Islet precursor cell (in vitro differentiated cells): ENCODE measurements at regions not wholly inside any gene's neighbourhood (a gene's known extent, or its start where the extent isn't known, plus 50 kb on each side); places are given as distances from the start of the nearest gene placed in this dataset.
"Not testable (repeated sequence)": the region's sequence is repeated elsewhere in the genome, so short reads cannot be mapped to it uniquely, and the experiment has no call there.

Source experiments
- DNase-seq: peaks from one replicate; pipeline ENCODE4 v3.0.0-alpha.2; 2018

DNA sequence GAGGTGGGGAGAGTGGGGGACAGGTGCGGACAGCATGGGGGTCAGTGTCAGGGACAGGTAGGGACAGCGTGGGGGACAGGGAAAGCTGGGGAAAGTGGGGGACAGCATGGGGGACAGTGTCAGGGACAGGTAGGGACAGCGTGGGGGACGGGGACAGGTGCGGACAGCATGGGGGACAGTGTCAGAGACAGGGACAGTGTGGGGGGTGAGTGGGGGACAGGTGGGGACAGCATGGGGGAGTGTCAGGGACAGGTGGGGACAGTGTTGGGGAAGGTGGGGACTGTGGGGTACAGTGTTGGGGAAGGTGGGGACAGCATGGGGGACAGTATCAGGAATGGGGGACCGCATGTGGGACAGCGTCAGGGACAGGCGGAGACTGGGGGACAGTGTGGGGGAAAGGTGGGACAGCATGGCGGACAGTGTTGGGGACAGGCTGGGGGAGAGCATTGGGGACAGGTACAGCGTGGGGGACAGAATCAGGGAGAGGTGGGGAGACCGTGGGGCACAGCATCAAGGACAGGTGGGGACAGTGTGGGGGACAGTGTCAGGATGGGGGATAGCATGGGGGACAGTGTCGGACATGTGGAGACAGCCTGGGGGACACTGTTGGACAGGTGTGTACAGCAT, 96.1 kb downstream of the TMEM121 start:
- DNase-seq = peak; percentile 27

DNA sequence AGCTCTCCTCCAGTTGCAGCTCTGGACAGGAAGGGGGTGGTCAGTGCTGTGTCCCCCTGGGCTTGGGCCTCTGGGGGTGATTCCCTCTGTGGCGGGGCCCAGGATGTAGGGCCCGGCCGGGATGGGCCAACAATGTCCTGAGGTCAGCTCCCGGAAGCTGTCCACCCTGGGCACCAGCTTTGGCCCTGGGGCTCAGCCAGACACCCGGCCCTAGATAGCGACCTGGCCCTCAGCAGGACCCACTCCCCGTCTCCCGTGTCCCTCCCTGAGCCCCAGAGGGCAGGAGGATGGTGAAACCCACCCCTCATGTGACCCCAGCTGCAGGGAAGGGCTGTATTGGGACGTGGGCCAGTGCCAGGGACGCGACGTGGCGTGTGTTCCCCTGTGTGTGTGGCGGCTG, 96.8 kb downstream of the TMEM121 start:
- DNase-seq = peak; percentile 39

- peak; percentile 26 for DNase-seq
Observed at GRCh38 chr14:105624346-105624745, 98.0 kb downstream of the TMEM121 start.

GRCh38 chr14:105624749-105625434, 98.5 kb downstream of the TMEM121 start:
- peak; percentile 34 for DNase-seq

DNA sequence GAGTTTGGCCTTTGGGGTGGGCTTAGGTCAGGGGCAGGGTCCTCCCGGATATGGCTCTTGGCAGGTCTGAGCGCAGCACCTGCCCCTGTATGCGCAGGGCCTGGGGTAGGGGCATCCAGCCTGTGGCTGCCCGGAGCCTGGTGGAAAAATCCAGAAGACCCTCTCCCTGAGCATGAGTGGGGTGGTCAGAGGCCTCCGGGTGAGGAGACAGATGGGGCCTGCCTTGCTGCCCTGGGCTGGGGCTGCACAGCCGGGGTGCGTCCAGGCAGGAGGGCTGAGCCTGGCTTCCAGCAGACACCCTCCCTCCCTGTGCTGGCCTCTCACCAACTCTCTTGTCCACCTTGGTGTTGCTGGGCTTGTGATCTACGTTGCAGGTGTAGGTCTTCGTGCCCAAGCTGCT, 99.1 kb downstream of the TMEM121 start:
- DNase-seq = peak; percentile 35

GRCh38 chr14:105626111-105626510, 99.7 kb downstream of the TMEM121 start:
- peak; percentile 26 for DNase-seq

GRCh38 chr14:105626651-105627050, 100.3 kb downstream of the TMEM121 start:
- not testable (repeated sequence) for DNase-seq

GRCh38 chr14:105627287-105627686, 100.9 kb downstream of the TMEM121 start:
- not testable (repeated sequence) for DNase-seq

DNA sequence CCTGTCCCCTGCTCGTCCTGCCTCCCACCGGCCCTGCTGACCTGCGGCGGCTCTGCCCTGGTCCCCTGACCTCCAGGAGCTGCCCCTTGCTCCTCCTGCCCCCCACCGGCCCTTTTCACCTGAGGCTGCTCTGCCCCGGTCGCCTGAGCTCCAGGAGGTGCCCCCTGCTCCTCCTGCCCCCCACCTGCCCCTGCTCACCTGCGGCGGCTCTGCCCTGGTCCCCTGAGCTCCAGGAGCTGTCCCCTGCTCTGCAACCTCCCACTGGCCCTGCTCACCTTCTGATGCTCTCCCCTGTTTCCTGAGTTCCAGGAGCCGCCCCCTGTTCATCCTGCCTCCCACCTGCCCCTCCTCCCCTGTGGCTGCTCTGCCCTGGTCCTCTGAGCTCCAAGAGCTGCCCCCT, 101.3 kb downstream of the TMEM121 start:
- peak; percentile 29 for DNase-seq

GRCh38 chr14:105628126-105628525, 101.7 kb downstream of the TMEM121 start:
- not testable (repeated sequence) for DNase-seq

DNA sequence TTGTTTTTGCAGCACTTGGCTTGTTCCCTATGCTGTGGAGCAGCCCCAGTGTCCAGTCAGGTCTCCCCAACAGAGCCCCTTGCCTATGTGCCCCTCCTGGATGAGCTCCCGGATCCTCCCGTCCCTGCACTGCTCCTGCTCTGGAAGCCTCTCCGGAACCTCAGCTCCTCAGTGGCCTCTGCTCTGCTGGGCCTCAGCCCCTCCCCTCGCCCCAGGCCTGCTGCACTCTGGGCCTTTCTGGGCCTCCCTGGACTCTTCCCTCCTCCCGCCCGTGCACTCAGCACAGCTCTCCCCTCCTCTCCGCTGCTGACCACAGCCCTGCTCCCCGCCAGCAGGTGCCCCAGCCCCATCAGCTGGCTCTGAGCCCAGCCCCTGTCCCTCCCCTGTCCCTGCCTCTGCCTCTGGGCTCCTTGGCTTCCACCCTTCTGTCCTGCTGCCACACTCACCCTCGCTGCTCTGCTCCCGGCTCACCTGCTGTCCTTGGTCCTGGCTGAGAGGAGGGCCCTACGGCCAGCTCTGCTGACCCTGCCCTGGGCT, 102.2 kb downstream of the TMEM121 start:
- DNase-seq = not testable (repeated sequence)

DNA sequence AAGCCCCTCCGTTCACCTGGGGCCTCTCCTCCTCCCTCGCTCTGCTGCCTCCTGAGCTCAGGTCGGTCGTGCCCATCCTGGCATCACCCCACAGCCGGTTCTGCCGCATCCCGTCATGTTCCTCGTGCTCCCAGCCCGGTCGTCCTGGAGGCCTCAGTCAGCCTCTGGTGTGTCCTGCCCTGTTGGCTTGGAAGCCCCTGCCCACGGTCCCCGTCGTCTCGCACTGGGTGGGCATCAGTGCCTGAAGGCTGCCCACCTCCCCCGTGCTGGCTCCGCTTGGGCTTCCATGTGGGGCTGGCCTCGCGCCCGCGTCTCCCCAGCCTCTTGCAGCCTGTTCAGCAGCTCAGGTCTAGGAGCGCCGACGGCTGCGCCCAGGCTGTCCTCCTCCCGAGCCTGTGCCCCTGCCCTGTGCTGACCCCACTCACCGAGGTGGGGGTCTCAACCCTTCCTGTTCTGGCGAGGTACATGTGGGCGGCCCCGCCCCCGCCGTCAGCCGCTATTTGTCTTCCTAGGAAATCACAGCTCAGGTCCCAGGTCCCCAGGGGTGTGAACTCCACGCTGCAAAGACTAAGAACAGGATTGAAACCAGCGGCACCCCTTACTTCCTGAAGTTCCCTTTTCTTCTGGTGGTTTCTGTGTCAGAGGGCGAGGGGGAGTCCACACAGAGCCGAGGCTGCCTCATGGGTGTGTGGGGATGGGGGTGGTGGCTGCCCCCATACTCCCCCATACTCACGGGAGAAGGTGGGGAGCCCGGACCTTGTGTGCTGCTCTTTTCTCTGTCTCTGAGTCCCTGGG, 102.9 kb downstream of the TMEM121 start:
- peak; percentile 29 for DNase-seq

DNA sequence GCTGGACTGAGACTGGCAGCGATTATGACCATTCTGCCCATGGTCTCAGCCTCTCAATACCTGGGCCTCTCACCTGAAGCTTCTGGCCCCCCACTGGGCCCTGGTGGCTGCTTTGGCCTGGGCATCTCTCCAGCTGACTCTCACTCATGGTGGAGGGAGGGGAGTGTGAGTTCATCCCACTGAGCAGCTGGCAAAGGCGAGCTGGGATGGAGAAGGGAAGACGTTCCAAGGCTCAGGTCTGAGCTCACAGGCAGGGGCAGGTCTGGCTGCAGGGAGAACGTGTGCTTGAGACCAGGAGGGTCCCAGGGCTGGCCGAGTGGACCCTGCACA, 103.5 kb downstream of the TMEM121 start:
- peak; percentile 13 for DNase-seq

- DNase-seq = peak; percentile 21
Observed at GRCh38 chr14:105630293-105630934, 104.0 kb downstream of the TMEM121 start.

DNA sequence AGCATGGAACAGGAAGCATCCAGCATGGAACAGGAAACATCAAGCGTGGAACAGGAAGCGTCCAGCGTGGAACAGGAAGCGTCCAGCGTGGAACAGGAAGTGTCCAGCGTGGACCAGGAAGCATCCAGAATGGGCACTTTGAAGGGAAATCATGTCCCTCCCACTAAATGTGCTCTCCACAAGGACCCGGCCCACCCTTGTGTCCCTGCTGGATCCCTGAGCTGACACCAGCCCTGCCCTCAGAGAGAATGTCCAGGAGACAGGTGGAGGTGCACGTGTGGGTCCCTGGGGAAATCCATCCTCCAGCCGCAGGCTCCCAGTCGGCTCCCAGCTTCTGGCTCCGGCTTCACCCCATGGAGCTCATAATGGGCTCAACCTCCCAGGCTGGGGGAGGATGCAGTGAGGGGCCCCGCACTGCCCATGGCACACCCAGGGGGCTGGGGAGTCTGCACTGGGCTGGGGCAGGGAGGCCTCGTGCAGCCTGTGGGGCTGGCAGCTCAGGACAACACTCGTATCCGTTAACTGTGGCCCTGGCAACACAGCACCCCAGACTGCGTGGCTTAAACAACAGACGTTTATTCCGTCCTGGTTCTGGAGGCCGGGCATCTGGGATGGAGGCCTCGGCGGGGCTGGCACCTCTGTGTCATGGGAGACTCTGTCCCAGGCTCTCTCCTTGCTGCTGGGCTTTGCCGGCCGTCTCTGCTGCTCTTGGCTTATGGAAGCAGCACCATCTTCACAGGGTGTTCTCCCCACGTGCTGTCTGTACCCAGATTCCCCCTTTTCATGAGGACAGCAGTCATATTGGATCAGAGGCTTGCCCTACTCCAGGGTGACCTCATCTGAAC, 104.8 kb downstream of the TMEM121 start:
- not testable (repeated sequence) for DNase-seq

DNA sequence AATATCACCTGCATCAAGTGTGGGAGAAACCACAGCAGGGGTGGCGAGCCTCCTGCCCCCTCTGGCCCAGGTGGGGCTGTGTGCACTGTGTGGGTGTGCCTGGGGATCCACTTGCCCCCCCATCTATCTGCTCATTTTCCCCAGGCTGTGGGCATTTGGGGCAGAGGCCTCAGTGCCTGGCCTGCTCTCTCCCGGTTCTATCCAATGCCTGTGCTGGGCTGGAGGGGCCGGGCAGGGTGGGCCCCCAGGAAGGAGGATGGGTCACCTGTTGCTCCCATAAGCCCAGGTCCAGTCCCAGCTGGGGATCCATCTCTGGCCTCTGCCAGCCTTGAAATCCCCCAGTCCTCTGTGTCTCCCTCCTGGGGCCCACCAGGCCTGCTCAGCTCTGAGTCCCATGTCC, 105.6 kb downstream of the TMEM121 start:
- peak; percentile 18 for DNase-seq

DNA sequence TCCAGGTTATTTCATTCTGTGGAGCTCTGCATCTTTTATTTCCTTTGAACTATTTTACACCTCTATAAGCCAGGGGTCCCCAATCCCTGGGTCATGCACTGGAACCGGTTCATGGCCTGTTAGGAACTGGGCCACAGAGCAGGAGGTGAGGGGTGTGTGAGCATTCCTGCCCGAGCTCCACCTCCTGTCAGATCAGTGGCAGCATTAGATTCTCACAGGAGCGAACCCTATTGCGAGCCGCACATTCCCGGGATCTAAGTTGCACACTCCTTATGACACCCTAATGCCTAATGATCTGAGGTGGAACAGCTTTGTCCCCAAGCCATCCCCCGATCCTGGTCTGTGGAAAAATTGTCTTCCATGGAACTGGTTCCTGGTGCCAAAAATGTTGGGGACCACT, 107.2 kb downstream of the TMEM121 start:
- not testable (repeated sequence) for DNase-seq

DNA sequence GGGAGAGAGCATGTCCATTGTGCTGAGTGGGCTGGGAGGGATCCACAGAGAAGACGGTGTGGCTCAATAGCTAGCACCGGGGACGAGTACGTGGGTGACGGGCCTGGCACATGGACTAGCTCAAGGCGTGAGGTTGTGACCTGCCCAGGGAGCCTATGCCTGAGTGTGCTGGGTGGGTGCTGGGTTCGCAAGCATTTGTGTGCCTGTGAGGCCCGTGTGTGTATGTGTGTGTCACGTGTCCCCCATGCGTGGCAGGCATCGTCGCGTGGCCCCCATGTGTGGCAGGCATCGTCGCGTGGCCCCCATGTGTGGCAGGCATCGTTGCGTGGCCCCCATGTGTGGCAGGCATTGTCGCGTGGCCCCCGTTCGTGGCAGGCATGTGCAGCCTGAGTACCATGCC, 109.2 kb downstream of the TMEM121 start:
- no peak for DNase-seq

- not testable (repeated sequence) for DNase-seq
Observed at GRCh38 chr14:105636021-105636420, 109.6 kb downstream of the TMEM121 start.

DNA sequence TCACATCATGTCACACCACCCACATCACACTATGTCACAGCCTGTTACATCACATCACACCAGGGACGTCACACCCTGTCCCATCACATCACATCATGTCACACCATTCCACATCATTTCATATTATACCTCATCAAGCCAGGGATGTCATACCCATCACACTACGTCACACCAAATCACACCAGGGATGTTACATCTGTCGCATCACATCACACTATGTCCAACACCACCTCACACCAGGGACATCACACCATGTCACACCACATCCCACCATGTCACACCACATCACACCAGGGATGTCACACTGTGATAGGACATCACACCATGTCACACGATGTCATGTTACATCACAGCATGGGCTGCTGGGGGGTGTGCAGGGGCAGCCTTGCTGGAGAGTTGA, 110.6 kb downstream of the TMEM121 start:
- DNase-seq = no peak

DNA sequence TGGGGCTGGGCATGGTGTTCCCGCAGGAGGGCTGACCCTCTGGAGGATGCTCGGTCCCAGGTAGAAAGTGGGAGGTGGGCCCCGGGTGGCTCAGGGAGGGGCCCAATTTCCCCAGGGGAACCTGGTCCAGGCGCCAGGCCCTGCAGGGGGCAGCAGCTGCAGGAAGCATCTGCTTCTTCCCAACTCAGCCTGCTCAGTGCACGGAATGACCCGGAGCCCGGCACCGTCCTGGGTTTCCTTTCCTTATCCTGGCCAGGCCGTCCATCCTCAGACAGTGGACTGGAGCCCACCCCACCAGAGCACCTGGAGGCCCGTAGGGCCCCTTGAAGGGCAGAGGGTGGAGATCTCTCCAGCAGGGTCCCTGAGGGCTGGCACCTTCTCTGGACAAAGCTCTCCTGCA, 111.0 kb downstream of the TMEM121 start:
- not testable (repeated sequence) for DNase-seq
